Mucosa of stomach (tissue), 1 donor: ENCODE measurements at regions not wholly inside any gene's neighbourhood (a gene's known extent, or its start where the extent isn't known, plus 50 kb on each side); places are given as distances from the start of the nearest gene placed in this dataset.
"Not testable (repeated sequence)": the region's sequence is repeated elsewhere in the genome, so short reads cannot be mapped to it uniquely, and the experiment has no call there.

Source experiments
- H3K27me3 ChIP-seq: one replicate; pipeline ENCODE4 v1.7.0; 2013; ENCODE audit warnings: mild to moderate bottlenecking, low read length; ENCODE audit not compliant: control insufficient read depth, insufficient read depth
- H3K36me3 ChIP-seq: one replicate; pipeline ENCODE4 v1.7.0; 2013; ENCODE audit warnings: low read length; ENCODE audit not compliant: control insufficient read depth, insufficient read depth
- H3K4me1 ChIP-seq: one replicate; pipeline ENCODE4 v1.7.0; 2013; ENCODE audit warnings: mild to moderate bottlenecking, low read length; ENCODE audit not compliant: control insufficient read depth, insufficient read depth
- H3K4me3 ChIP-seq: one replicate; pipeline ENCODE4 v1.7.0; 2013; ENCODE audit warnings: low read length
- H3K9ac ChIP-seq: one replicate; pipeline ENCODE4 v1.7.0; 2013; ENCODE audit warnings: mild to moderate bottlenecking, low read length, moderate library complexity
- H3K9me3 ChIP-seq: one replicate; pipeline ENCODE4 v1.7.0; 2013; ENCODE audit warnings: mild to moderate bottlenecking, low read length, moderate library complexity; ENCODE audit not compliant: control insufficient read depth
- donor health status: Pancreatic carcinoma.

GRCh38 chr17:33882273-33882672, 372.8 kb upstream of the CCL2 start:
- H3K9ac ChIP-seq, H3K36me3 ChIP-seq, H3K9me3 ChIP-seq, H3K27me3 ChIP-seq, H3K4me3 ChIP-seq, H3K4me1 ChIP-seq: not testable (repeated sequence)

DNA sequence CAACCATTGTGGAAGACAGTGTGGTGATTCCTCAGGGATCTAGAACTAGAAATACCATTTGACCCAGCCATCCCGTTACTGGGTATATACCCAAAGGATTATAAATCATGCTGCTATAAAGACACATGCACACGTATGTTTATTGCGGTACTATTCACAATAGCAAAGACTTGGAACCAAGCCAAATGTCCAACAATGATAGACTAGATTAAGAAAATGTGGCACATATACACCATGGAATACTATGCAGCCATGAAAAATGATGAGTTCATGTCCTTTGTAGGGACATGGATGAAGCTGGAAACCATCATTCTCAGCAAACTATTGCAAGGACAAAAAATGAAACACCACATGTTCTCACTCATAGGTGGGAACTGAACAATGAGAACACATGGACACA, 372.4 kb upstream of the CCL2 start:
- not testable (repeated sequence) for H3K4me1 ChIP-seq, H3K36me3 ChIP-seq, H3K9me3 ChIP-seq, H3K9ac ChIP-seq, H3K4me3 ChIP-seq, H3K27me3 ChIP-seq

GRCh38 chr17:33888455-33888854, 366.6 kb upstream of the CCL2 start:
- Histone ChIP-seq H3K9ac (no peak overlapping the region), H3K27me3 (no peaks in the 10 kb centered on the region), H3K36me3 (no peaks in the 10 kb centered on the region), H3K9me3 (no peaks in the 10 kb centered on the region), H3K4me3 (no peak overlapping the region), H3K4me1 (no peaks in the 10 kb centered on the region)

GRCh38 chr17:33889040-33889439, 366.0 kb upstream of the CCL2 start:
- H3K9ac ChIP-seq, result no peak overlapping the region
- H3K36me3 ChIP-seq, result no peaks in the 10 kb centered on the region
- no peaks in the 10 kb centered on the region for H3K9me3 ChIP-seq
- no peaks in the 10 kb centered on the region for H3K27me3 ChIP-seq
- H3K4me3 ChIP-seq, result no peak overlapping the region
- no peaks in the 10 kb centered on the region for H3K4me1 ChIP-seq

DNA sequence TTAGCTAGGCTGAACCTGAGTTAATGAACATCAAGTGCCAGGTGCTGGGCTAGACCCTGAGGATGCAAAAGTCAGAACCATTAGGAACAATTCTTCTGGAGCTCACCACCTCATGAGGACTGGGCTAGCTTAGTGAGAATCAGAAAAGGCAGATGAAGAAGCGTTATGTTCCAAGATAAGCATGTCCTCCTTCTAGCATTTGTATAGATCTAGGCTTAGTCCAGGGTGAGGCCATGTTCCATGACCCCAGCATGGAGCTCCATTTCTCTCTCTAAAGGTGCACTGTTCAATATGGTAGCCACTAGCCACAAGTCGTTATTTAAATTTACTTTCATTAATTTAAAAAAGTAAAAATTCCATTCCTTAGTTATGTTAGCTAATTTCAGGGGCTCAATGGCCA, 365.3 kb upstream of the CCL2 start:
- no peaks in the 10 kb centered on the region for H3K27me3 ChIP-seq
- no peaks in the 10 kb centered on the region for H3K36me3 ChIP-seq
- H3K9ac ChIP-seq, result no peak overlapping the region
- no peaks in the 10 kb centered on the region for H3K4me1 ChIP-seq
- no peaks in the 10 kb centered on the region for H3K9me3 ChIP-seq
- H3K4me3 ChIP-seq, result no peak overlapping the region

- no peaks in the 10 kb centered on the region for H3K4me1 ChIP-seq
- H3K9ac ChIP-seq, result no peak overlapping the region
- no peaks in the 10 kb centered on the region for H3K9me3 ChIP-seq
- no peaks in the 10 kb centered on the region for H3K36me3 ChIP-seq
- H3K4me3 ChIP-seq, result no peak overlapping the region
- no peaks in the 10 kb centered on the region for H3K27me3 ChIP-seq
These were observed 362.1 kb upstream of the CCL2 start for GRCh38 chr17:33892717-33893591.

- Histone ChIP-seq H3K27me3 (no peaks in the 10 kb centered on the region), H3K9me3 (no peaks in the 10 kb centered on the region), H3K9ac (no peak overlapping the region), H3K4me1 (no peaks in the 10 kb centered on the region), H3K4me3 (no peak overlapping the region), H3K36me3 (no peaks in the 10 kb centered on the region)
These were observed 359.6 kb upstream of the CCL2 start for GRCh38 chr17:33895491-33895890.

- H3K27me3 ChIP-seq, result no peaks in the 10 kb centered on the region
- H3K4me1 ChIP-seq, result no peaks in the 10 kb centered on the region
- no peak overlapping the region for H3K9ac ChIP-seq
- no peaks in the 10 kb centered on the region for H3K36me3 ChIP-seq
- no peak overlapping the region for H3K4me3 ChIP-seq
- H3K9me3 ChIP-seq, result no peaks in the 10 kb centered on the region
These were observed 358.8 kb upstream of the CCL2 start for GRCh38 chr17:33896263-33896662.

DNA sequence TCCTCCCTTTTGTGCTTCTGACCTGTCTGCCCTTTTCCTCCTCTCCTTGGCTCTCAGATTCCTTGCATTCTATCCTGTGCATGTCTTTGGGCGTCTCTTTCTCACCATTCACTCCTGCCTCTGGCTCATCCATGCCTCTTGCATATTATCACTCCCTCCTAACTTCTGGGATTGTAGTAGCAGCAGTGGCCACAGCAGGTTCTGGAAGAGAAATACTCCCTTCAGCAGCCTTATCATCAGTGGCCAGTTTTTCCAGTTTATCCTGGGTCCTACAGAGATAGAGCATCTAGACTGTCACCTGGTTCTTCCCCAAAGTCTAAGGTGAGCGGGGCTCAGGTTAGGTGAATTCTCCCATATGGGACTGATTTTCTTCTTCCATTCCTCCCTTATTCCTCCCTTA, 354.0 kb upstream of the CCL2 start:
- no peaks in the 10 kb centered on the region for H3K9me3 ChIP-seq
- H3K36me3 ChIP-seq, result no peaks in the 10 kb centered on the region
- no peaks in the 10 kb centered on the region for H3K4me1 ChIP-seq
- no peak overlapping the region for H3K9ac ChIP-seq
- H3K4me3 ChIP-seq, result no peak overlapping the region
- no peaks in the 10 kb centered on the region for H3K27me3 ChIP-seq

DNA sequence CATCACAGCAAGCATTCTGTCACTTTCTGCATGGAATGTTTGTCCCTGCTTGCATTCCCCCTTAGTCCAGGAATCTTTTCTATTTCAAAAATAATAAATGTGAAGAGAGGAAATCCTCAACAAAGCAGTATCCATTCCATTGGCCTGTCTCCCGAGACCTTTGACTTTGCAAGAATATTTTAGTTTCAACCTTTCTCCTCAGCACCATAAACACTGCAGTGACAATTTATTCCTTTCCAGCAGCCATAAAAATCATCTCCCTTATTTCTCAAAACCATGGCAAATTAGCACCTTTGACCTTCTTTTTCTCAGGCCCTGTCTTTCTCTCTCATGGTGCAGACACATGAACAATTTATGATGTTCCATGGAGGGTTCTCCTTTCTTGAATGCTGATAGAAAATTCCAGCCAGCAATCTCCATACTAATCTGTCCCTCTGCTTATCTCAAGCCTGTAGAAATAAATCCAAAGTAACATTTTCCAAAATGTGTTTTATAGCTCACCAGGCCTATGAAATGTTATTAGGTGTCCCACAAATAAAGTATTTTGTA, 352.1 kb upstream of the CCL2 start:
- H3K36me3 ChIP-seq, result no peaks in the 10 kb centered on the region

DNA sequence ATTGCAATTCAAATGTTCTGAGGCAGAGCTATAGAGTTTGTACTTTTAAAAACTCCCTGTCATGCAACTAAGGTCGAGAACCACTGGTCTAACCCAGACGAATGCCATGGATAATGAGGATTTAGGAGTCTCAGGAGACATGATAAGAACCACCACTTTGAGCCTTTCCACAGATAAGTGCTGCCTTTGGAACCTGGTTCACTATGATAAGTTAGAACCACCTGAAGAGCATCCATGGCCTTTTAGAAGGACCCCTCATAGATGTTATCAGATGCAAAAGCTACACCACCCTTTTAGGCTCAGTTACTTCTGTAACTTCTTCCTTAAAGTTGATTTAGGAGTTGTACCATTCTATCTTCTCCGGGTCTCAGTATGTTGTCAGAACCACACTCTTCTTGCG, 350.6 kb upstream of the CCL2 start:
- H3K4me3 ChIP-seq, result no peak overlapping the region
- H3K4me1 ChIP-seq, result no peaks in the 10 kb centered on the region
- H3K27me3 ChIP-seq, result no peaks in the 10 kb centered on the region
- no peak overlapping the region for H3K9ac ChIP-seq
- no peaks in the 10 kb centered on the region for H3K36me3 ChIP-seq
- H3K9me3 ChIP-seq, result no peaks in the 10 kb centered on the region

More for the DNA sequence above, 352.1 kb upstream of the CCL2 start:
- Histone ChIP-seq H3K4me3 (no peak overlapping the region), H3K9me3 (no peaks in the 10 kb centered on the region), H3K27me3 (no peaks in the 10 kb centered on the region), H3K9ac (no peak overlapping the region), H3K4me1 (no peaks in the 10 kb centered on the region)

GRCh38 chr17:33905338-33905800, 349.7 kb upstream of the CCL2 start:
- Histone ChIP-seq H3K4me1 (no peaks in the 10 kb centered on the region), H3K4me3 (no peak overlapping the region), H3K9me3 (no peaks in the 10 kb centered on the region), H3K27me3 (no peaks in the 10 kb centered on the region), H3K9ac (no peak overlapping the region), H3K36me3 (no peaks in the 10 kb centered on the region)
